SHP77 treated with DMSO at 0.1 percent for 48 hours (cell line): ENCODE measurements at regions not wholly inside any gene's neighbourhood (a gene's known extent, or its start where the extent isn't known, plus 50 kb on each side); places are given as distances from the start of the nearest gene placed in this dataset.
"Not testable (repeated sequence)": the region's sequence is repeated elsewhere in the genome, so short reads cannot be mapped to it uniquely, and the experiment has no call there.

Experiments used
- DNase-seq: peaks from one replicate; lab custom pipeline; 2025; lab: John Stamatoyannopoulos, UW

DNA sequence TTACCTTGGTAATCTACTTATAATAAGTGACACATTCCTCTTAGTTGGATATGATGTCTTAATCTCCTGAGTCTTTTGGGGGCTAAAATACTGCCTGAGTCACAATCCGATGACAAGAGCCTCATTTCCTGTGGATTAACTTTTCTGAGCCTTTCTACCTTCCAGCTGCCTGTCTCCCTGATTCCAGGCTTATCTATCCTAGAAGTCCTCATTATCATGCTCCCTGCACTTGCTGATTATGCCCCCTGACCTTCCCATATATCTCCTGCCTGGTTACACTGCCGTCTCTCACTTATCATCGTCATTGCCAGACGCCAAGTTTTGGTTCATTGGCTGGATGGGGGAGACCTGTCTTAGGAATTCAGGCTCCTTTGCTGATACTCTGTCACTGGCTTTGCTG lies 727.4 kb upstream of the CA10 start:
- no peak for DNase-seq

GRCh38 chr17:52883907-52884491 lies 725.5 kb upstream of the CA10 start:
- not testable (repeated sequence) for DNase-seq

GRCh38 chr17:52846767-52847166 lies 688.3 kb upstream of the CA10 start:
- DNase-seq: not testable (repeated sequence)

- no peak for DNase-seq
Observed at GRCh38 chr17:52841971-52842370, 683.5 kb upstream of the CA10 start.

DNA sequence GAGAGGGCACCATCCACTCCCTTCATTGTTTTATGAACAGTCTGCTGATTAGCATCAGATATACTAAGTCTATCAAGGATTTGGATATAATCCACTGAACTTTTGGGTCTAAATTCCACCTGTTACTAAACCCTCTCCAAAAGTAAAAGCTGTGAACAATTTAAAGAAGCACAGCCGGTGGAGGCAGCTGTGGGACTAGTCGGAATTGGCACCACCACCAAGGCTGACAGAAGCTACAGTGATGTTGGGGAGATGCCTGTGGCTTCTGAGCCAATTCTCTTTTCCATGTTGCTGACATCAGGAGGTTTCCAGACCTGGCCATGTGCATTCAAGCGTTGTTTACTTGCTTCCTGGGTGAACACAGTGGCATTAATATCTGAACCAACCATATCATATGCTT lies 679.0 kb upstream of the CA10 start:
- DNase-seq: no peak

GRCh38 chr17:52831536-52831935 lies 673.0 kb upstream of the CA10 start:
- DNase-seq: no peak

- DNase-seq: no peak
Observed at GRCh38 chr17:52828621-52829020, 670.1 kb upstream of the CA10 start.

DNA sequence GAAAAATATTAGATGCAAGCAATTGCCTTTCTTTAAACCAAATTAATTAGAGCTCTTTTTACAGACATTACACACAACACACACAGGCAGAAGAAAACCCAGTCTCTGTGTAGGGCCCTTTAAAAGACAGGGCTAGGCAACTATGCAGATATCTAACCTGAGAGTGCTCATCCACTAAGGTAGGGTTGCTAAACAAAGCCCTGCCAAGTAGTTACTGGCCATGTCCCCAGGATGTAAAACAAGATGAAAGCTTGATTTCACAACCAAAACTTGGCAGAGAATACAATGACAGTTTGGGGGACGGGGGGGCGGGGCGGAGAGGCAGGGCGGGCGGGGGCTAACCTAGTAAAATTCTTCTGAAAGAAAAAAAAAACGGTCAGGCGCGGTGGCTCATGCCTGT lies 669.0 kb upstream of the CA10 start:
- no peak for DNase-seq

GRCh38 chr17:52824542-52824941 lies 666.0 kb upstream of the CA10 start:
- no peak for DNase-seq

DNA sequence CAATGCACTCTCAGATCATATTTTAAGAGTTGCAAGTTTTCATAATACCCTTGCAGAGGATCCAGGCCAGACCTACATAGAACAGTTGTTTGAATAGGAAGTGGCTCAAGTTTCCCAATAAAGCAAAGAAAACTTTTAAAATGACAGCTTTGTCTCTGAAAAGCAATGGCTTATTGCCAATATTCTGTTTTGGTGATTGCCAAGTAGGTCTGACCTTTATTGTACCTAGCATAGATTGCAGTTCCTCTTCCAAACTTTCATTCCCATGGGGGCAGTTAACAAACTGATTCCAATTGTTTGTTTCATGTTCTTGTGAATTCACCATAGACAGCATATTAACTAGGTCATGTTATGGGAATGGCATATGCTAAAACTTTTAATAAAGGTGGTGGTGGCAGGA lies 664.6 kb upstream of the CA10 start:
- no peak for DNase-seq

- DNase-seq: no peak
Observed at GRCh38 chr17:52790359-52790955, 631.9 kb upstream of the CA10 start.

- no peak for DNase-seq
Observed at GRCh38 chr17:52789829-52790228, 631.3 kb upstream of the CA10 start.

DNA sequence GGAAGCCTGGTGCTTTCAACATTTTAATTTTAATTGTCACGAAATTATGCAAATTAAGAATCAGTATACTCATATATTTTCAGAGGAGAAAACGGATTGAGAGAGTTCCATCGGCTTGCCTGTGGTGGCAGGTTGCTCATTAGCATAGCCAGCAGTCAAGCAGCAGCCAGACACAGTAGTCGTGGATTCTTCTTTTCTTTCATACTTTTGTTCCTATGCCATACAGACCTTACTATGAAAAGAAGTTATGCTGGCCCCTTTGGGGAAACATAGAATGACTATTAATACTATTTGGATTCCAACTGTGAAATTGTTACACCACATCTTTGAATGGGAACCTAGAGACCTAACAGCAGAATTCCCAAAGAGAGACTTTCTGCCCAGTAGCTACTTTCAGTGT lies 617.7 kb upstream of the CA10 start:
- no peak for DNase-seq

DNA sequence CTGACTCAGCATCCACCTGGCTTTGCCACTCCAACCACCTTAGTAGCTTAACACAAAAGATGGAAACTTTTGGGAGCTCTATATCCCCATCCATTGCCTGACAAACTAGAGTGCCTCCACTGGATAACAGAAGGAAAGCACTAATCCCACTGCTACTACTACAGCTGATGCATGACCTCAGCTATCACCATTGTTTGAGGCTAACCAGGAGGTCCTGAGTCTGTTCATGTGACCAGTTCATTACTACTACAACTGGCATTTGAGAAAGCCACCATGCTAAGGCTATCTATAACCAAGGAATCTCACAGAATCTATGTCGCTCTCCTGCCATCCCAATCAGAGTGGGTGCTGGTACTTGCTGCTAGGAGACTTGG lies 604.3 kb upstream of the CA10 start:
- no peak for DNase-seq

GRCh38 chr17:52762147-52762793 lies 603.8 kb upstream of the CA10 start:
- no peak for DNase-seq

GRCh38 chr17:52759864-52760263 lies 601.4 kb upstream of the CA10 start:
- no peak for DNase-seq

- no peak for DNase-seq
Observed at GRCh38 chr17:52758481-52758880, 600.0 kb upstream of the CA10 start.

DNA sequence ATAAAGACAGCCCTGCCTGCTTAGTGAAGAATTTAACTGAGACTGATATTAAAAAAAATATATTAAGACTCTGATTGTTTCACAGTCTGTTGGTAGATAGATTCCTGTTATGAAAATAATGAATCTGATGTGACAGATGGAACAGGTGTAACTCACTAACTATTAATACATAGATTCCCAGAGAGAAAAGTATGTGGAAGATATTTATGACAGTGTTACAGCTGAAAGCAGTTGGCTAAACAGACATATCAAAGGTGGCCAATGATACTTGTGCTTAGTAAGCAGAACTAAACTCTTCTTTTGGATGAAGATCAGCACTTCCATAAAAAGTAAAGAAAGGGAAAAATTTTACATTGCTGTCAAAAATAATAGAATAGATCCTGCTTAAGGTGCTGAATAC lies 598.2 kb upstream of the CA10 start:
- no peak for DNase-seq

GRCh38 chr17:52754838-52755237 lies 596.3 kb upstream of the CA10 start:
- DNase-seq: no peak

DNA sequence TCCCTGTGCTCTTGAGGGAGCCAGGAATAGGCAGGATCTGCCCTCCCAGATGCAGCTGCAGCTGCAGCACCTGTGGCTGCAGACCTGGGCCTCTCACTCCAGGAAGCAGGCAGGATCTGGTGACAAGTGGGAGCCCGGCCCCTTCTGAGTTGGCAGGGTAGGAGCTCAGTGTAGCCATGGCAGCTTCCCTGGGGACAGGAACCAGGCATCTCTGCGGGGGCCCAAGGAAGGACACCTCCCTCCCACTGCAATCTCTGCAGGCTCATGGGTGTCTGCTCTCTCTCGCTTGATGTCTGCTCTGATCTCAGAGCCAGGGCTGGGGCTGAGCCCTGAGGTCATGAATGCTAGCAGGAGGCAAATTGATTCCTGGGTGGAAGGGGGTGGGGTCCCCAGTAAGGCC lies 592.5 kb upstream of the CA10 start:
- peak; percentile 87 for DNase-seq

DNA sequence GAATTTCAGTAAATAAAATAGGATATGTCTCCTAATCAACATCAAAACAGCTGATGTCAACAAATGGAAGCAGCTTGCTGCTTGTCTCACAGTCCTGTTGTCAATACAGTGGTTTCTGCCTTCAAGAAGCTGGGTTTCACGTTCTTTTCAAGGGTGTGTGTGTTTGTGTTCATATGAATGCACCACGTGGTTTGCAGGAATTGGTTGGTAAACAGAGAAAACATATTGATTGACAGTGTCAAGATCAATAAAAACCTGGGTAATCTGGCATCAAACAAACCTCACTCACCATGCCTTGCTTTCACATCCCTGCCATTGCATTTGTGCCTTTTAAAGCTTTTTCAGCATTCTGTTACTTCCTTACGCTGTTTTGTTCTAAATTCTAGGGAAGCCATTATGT lies 585.7 kb upstream of the CA10 start:
- no peak for DNase-seq

DNA sequence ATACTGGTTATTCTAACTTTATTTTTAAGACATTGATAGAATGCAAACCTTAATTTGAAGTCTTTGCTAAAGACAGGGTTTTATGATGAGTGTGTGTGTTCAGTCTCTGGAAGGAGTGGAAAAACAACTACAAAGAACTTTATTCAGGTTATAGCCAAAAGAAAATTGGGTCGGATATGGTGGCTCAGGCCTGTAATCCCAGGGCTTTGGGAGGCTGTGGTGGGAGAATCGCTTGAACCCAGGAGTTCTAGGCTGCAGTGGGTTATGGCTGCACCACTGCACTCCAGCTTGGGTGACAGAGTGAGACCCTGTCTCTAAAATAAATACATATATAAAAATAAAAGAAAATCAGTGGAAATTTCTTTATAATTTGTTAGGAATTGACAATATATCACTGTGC lies 581.5 kb upstream of the CA10 start:
- no peak for DNase-seq

GRCh38 chr17:52738791-52739190 lies 580.3 kb upstream of the CA10 start:
- no peak for DNase-seq

- no peak for DNase-seq
Observed at GRCh38 chr17:52737071-52737470, 578.6 kb upstream of the CA10 start.
